Tongue (tissue), 1 donor: ENCODE measurements at regions not wholly inside any gene's neighbourhood (a gene's known extent, or its start where the extent isn't known, plus 50 kb on each side); places are given as distances from the start of the nearest gene placed in this dataset.

Source experiments
- DNase-seq: peaks from one replicate; pipeline ENCODE4 v3.0.0-alpha.2; 2015

DNA sequence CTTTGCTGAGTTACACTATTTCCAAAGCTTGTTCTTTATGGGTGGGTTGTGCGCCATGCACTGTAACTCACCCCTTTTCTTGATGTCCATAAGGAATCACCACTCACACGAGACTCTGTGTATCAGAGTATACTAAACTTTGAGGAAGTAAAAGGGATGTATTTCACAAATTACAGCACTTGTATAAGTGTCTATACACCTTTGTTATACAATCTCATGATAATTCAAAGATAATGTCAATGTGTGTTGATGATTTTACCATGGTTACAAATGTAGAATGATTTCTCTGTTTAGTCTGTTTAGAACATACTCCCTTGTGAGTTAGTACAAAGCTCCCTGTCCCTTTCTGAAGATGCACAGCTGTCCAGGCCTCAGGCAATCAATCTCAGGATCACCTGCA, 922.2 kb upstream of the MAP3K7 start:
- no peak for DNase-seq

DNA sequence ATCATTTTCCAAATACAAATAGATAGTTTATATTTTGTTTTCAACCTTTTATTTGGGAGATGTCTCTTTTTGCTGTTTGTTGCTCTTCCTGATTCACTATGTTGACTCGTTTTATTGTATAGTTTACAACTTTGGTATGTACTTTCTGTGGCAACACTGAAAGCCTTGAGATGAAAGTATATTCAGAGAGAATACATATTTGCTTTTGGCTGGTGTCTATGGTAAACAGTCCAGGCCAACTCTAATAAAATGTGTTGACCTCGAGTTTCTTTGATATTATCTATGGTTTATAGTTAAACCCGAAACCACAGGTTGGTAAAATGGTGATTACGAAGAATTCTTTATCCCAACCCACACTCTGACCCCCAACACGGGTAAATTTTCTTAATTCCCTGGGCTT, 919.6 kb upstream of the MAP3K7 start:
- DNase-seq: no peak

DNA sequence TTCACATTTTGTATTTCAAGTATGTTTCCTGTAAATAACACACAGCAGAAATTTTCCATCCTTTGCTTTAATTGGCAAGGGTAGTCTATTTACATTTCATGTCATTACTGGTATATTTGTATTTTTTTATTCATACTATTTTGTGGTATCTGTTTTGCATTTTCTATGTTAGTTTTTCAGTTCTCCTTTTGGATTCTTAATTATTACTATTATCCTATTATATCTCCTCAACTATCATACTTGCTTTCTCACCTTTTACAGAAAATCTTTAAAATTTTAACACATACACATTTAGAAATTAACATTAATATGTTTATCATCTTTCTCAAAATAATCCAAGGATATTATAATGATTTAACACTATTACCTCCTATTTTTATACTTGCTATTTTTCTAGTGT, 918.3 kb upstream of the MAP3K7 start:
- DNase-seq: no peak

DNA sequence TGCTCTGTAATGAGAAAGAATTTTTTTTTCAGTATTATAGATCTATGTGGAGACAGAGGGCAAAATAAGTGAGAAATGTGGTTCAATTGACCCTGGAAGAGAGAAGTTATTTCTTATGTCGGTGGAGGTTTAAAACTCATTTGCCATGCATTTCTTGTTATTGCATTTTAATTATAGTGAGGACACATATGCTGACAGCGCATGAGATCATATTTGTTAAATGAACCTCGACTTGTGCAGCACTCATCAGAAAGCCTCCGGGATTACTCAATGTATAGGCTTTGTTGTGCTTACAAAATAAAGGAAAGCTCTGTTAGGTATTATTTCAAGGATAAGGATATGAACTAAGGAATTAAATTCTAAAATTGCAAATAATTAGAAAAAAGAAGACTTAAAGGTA, 915.1 kb upstream of the MAP3K7 start:
- DNase-seq: no peak

DNA sequence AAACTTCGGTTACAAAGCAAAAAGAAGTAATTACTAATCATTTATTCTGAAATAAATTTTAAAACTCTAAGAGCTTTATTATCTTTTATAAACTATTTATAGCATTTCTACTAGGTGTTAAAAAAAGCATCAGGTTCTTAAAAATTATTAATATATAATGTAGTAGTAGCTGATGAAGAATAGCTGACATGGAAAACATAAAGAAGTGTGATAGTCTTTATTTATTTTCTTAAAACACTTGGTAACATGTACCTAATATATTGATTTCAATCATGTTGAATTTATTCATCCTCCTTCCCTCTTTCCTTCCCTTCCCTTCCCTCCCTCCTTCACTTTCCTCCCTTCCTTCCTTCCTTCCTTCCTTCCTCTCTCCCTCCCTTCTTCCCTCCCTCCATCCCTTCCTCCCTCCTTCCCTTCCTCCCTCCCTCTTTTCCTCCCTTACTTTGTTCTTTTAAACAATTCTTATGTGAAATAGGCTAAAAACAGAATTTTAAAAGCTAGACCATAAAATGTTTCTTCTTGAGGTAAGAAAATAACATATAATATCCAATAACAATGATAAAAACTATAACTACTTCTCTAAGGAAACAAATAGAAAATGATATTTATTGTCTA, 913.9 kb upstream of the MAP3K7 start:
- no peak for DNase-seq

DNA sequence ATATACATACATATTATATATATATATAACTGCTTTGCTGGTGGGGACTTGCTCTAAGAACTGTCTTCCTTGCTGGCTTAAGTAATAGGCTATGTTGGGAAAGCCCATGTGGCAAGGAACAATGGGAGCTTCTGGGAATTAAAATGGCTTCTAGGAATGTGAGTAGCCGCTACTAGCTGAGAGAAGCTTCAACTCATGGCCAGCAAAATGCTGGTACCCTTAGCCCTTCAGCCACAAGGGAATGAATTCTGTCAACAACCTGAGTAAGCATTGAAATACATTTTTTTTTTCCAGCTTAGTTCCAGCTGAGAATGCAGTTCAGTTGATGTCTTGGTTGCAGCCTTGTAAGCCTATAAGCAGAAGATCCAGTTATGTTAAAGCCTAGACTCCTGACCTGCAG, 911.7 kb upstream of the MAP3K7 start:
- DNase-seq: no peak

DNA sequence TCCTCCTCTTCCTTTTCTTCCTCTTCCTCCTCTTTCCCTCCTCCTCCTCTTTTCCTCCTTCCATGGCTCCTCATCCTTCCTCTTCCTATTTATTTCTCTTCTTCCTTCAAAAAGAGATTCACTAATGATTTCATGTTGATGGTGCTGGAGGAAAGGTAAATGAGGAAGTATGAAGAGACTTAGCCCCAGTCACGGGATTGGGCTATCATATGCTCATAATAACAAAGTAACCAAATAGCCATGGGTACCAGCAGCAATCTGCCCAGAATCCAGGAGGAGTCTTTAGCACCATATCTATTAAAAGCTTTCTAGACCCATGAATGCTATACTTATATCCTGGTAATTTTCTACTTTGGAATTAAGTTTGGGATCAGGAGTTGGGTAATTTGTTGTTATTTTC, 910.9 kb upstream of the MAP3K7 start:
- no peak for DNase-seq

DNA sequence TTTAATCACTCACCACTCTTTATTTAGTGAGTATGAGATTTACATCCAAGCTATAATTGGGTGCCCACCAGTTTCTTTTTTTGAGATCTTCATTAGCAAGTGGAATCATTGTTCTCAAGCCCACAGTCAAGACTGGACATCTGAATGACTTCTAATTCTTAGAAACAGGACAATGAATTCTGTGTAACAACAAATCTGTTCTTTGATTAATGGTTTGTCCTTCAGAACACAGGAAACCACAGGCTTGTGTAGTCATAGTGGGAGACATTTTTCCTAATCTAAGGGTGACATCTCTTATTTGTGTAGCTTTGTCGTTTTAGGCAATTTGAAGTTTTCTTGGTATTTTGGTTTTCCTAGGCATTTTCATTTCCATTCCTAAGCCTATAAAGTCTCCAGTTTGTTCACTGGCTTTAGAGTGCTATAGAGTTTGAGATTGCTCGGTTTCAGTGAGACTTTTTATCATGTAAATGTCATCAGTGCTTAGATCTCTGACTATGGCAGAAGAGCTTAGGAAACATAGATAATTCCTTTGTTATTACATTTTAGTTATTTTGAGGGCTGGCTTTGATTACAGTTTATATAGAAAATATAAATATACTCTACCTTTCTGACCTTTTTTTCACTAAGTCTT, 903.9 kb upstream of the MAP3K7 start:
- DNase-seq: no peak

DNA sequence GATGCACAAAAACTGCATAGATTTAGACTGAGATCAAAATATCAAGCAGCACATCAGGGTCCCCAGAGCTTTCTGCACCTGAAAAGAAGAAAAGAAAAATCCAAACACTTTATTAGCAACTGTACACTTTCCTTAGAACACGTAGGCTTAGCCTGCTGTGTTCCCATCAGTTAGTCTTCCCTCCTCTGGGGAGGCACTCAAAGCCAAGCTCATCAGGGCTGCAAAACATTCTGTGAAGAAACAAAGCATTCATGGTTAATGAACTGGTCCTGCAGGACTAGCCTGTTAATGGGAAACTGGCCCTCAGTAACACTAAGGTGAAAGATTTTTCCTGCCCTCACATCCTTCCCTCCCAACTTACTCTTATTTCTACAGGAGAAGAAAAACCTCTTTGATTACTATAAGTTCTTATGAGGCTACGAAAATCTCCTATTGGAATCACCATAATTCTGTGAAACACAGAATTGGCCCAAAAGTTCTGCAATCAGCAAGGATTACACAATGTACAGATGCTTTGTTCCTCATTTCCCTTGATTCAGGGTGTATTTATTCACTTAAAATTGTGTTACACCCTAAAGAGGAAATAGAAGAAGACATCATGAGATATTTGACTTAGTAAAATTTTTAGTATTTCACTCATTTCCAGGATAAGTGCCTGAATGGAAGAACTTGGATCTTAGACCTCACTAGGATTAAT, 901.0 kb upstream of the MAP3K7 start:
- DNase-seq: no peak

DNA sequence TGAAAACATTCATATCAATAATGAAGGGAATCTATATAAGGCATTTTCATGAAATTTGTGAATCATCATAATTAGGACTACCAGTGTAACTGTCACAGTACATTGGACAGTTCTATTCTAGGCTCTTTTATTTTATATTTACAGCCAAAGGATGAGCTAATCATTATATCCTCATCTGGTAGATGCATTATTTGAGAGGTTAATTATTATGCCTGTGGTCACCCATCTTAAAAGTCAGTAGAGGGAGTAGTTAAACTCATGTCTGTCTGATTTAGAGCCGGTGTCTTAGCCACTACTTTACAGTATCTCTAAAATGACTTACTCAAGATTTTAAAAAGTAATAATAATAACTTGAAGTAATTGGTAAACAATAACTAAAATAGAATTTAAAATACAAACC, 899.3 kb upstream of the MAP3K7 start:
- no peak for DNase-seq

DNA sequence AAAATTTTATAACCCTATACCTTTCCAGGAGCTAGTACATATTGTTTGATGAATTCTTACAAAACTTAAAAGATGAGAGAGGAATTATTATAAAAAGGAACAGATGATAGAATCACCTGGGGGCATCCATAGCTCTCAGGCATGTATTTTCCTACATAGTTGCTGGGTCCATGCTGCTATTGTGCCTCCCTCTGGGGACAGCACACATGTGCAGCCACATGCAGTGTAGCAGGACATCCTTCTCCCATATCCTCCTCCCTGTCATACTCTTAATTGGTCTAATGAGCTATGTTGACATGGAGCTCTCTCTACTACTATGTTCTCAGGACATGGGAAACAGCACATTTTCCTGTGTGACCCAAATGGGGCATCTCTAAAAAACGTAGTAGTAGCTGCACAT, 898.2 kb upstream of the MAP3K7 start:
- DNase-seq: no peak

DNA sequence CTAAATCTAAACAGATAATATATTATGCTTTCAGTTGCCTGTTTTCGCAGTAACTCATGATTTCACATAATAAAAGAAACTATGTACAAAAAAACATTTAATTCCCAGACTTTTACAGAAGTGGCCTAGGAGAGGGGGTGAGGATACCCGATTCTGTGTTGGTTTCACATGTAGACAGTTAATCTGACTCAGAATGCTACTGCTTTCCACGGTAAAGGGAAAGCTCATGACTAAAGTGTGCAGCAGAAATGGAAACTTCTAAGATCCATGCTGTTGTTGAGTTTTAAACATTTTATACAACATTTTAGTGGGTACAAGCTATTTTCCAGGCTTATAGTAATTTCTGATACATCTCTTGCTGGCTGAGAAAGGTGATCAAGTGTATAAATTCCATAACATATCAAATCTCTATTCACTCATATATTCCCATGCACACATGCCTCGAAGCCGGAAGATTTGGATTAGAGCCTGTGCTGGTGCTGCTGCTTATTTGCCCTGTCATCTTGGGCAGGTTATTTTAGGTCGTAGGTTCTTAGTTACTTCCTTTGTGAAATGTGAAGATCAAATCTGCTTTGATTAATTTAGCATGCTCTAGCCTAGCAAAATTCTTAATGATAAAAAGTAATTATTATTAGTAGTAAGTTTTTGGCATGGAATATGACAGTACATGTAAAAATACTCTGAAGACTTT, 896.7 kb upstream of the MAP3K7 start:
- no peak for DNase-seq

DNA sequence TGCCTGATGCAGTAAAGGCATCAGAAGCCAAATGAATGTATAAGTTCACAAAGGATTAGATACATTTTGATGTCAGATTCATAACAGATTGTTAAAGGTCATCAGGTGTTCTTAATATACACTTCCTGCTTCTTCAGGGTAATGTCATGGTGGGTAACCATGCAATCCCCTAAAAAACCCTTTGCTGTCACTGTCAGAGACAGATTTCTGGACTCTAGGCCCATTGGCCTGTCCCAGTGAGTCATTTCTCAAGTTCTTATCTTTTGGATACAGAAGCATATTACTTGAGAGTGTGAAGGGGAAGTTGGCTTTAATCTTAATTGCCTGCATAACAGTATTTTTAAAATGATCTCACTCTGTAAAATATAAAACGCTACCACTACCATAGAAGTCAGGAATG, 895.6 kb upstream of the MAP3K7 start:
- DNase-seq: no peak

DNA sequence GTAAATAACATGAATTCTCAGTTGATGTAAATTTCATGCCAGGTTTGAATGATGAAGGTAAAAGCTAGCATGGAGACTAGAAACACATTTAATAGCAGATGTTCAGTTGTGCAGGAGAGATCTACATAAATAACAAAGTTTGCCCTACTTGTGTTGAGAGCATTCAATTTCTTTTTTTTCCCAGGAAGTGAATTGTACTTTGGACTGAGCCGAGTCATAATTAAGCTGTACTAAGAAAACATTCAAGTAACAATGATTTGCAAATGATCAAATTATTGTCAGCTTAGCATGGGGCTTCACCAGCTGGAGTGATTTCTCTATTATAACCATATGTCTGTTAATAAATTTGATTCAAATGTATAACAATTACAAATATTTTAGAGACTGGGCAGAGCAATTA, 893.5 kb upstream of the MAP3K7 start:
- no peak for DNase-seq

DNA sequence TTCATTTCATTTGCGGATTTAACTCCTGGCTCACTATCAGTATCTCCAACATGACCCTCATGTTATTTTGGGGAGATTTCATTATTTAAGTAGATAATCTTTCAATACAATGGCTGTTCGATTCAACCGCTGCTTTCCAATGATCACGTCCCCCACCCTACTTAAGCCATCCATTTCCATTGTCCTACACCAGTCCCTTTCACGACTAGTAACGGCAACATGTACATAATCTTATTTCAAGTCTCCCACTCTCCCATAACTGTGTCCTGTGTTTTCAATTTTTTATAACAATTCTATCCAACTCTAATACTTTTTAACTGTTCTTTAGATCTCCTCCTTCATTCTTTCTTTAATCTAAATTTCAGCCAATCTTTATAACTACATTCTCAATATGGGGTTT, 890.8 kb upstream of the MAP3K7 start:
- DNase-seq: no peak

DNA sequence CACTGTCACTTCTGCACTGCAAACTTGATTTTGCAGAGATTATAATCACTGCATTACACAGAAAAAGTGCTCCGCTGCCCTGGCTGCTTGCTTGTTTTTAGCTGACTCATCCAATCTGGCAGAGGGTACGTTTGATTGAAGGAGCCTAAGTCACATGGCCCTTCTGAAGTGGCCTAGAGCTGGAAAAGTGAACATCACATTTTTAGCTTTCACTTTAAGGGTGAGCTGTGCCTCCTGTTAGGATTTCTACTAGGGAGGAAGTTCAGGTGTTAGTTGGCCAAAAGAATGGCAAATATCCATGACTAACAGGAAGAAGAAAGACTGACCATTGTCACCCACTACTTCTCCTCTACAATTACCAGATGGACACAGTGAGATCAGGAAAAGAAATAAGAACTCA, 889.1 kb upstream of the MAP3K7 start:
- peak; percentile 47 for DNase-seq

DNA sequence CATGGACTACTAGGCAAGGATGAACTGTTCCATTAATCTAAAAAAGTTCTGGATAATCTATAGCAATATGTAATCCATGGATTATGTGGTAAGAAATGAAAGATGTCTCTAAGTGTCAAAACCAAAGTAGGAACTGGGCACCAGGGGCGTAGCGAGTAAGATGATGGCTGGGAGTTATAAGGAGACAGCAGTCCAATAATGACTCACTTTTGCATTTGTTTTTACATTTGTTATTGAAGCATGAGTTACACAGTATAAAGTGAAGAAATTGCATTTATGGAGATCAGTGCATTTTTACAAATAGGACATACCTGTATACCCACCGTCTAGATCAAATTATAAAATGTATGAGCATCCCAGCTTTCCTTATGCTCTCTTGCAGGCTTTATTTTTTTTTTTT, 878.5 kb upstream of the MAP3K7 start:
- no peak for DNase-seq

DNA sequence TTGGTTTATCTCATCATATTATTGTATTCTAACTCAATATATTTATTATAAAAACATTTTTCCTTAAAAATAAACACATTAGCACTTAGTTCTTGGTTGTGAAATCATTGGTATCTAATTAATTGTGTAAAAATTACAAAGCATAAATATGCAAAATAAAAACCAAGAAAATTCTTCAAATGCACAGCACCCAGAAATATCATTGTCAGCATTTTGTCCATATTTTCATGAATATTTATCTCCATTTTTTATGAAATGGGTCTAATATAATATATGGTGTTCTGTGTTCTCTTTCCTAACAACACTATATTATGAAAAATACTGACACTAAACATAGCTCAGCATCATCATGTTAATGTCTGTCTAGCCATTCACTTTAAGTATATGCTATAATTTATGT, 877.8 kb upstream of the MAP3K7 start:
- DNase-seq: no peak

DNA sequence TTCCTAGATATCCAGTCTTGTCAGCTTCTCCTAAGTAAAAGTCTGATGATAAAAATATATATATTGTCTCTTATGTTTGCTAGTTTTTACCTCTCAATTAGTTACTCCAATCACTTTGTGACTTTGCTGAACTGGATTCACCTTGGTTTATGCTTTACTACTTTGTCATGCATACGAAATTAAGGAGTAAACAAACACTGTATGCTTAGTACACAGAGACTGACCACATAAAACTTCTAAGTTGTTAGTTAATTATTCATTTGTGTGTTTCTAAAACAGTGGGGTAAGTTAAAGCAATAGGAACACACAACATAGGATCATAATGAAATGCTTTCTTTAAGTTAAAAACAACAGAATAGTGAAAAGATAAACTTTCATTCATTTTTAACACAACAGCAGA, 877.3 kb upstream of the MAP3K7 start:
- no peak for DNase-seq

DNA sequence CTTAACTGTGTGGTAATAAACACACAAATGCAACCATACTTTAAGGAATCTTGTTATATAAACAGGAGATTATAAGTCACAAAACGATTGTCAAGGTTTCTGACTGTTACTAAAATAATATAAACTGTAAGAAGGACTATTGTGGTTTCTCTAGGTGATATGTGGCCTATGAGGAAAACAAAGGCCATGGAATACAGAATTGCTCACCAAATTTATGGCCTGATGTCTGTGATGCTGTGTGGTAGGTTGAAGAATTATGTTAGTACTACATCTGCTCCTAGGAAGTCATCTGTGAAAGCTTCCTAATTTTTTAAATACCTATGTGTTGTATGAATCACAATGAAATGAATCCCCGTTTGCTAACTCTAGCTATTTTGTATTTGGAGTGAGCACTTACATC, 875.4 kb upstream of the MAP3K7 start:
- no peak for DNase-seq

DNA sequence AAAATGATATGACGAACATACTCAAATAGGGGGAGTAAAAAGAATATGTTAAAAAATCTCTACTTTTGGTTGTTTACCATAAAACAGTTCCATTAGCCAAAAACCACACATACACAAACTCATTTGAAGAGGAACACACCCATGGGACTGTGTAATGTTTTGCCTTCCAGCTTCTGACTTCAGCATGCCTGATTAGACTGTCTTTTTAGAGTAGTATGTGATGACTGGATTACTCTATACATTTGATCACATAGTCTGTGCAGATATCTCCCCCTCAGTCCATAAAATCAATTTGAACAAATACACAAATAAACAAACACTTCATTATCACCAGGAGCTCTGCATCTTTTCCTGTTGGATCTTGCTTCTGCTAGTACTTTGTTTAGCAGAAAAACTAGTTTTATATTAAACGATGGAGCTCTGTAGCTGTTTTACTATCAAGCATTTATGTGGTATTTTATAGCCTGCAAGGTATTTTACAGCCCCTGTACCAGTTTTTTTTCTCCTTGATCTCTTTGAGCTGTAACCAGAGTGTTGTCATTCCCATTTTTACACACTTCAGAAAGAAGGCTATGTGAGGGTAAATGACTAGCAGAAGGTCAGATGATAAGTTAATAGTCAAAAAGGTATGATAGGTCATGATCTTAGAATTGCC, 866.5 kb upstream of the MAP3K7 start:
- no peak for DNase-seq

DNA sequence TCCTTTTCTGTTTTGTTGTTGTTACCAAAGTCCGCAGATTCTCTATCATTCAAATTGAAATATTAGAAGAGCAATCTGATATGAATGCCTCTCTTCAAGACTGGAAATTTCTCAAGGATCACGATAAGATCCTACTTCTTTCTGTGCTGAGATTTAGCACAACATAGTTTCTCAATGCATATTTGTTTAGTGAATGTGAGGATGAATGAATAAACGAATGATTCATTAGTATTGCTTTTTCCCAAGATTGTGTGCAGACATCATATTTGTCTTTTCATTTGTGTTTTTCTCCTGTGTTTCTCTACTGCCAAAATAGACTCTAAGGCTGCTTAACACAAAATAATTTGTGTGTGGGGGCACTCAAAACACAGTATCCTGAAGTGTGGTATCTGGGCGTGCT, 862.7 kb upstream of the MAP3K7 start:
- DNase-seq: no peak
